BLaER1 (cell line): ENCODE measurements at regions not wholly inside any gene's neighbourhood (a gene's known extent, or its start where the extent isn't known, plus 50 kb on each side); places are given as distances from the start of the nearest gene placed in this dataset.
A peak's percentile ranks its signal among the peaks of the same experiment; 100 is the strongest.

ENCODE experiments used
- H3K27ac ChIP-seq: shearing (Covaris generic); formaldehyde crosslinking; 2 replicates; pipeline ENCODE4 v1.8.1; 2022
- H3K27me3 ChIP-seq: shearing (Covaris generic); formaldehyde crosslinking; 2 replicates; pipeline ENCODE4 v1.8.1; 2022
- H3K36me3 ChIP-seq: shearing (Covaris generic); formaldehyde crosslinking; 2 replicates; pipeline ENCODE4 v1.8.1; 2022
- H3K4me1 ChIP-seq: shearing (Covaris generic); formaldehyde crosslinking; 2 replicates; pipeline ENCODE4 v1.8.1; 2022
- H3K4me2 ChIP-seq: shearing (Covaris generic); formaldehyde crosslinking; 2 replicates; pipeline ENCODE4 v1.8.1; 2022
- H3K4me3 ChIP-seq: shearing (Covaris generic); formaldehyde crosslinking; 2 replicates; pipeline ENCODE4 v1.8.1; 2022
- H3K9ac ChIP-seq: shearing (Covaris generic); formaldehyde crosslinking; 2 replicates; pipeline ENCODE4 v1.8.1; 2022
- H3K9me3 ChIP-seq: shearing (Covaris generic); formaldehyde crosslinking; 2 replicates; pipeline ENCODE4 v1.8.1; 2022
- H4K20me1 ChIP-seq: shearing (Covaris generic); formaldehyde crosslinking; 2 replicates; pipeline ENCODE4 v1.8.1; 2022
- Cebpa-rat ChIP-seq: shearing (Covaris generic); IDR thresholded peaks from 2 replicates; pipeline ENCODE4 v1.8.1; 2022

- no peaks in the 10 kb centered on the region for H3K36me3 ChIP-seq
- H4K20me1 ChIP-seq, result no peaks in the 10 kb centered on the region
- no peaks in the 10 kb centered on the region for H3K27me3 ChIP-seq
- TF ChIP-seq Cebpa-rat, result no peak
- H3K9me3 ChIP-seq, result no peaks in the 10 kb centered on the region
- H3K4me1 ChIP-seq, result peaks cover 8% of the 10 kb centered on the region
- no peak overlapping the region for H3K4me2 ChIP-seq
- no peak overlapping the region for H3K9ac ChIP-seq
- no peak overlapping the region for H3K27ac ChIP-seq
- no peak overlapping the region for H3K4me3 ChIP-seq
Observed at GRCh38 chr11:131302836-131303235, 67.6 kb upstream of the NTM start.

- Histone ChIP-seq H4K20me1 (no peaks in the 10 kb centered on the region), H3K27ac (no peak overlapping the region), H3K4me2 (no peak overlapping the region), H3K4me3 (no peak overlapping the region), H3K4me1 (peaks cover 8% of the 10 kb centered on the region), H3K9ac (no peak overlapping the region), H3K27me3 (no peaks in the 10 kb centered on the region), H3K9me3 (no peaks in the 10 kb centered on the region), H3K36me3 (no peaks in the 10 kb centered on the region)
- no peak for TF ChIP-seq Cebpa-rat
Observed at GRCh38 chr11:131303611-131304119, 66.8 kb upstream of the NTM start.

- Histone ChIP-seq H3K4me1 (peaks cover 15% of the 10 kb centered on the region), H3K4me2 (no peak overlapping the region), H3K27me3 (peaks cover 7% of the 10 kb centered on the region; the same call in 1 of the 2 replicates), H3K9me3 (no peaks in the 10 kb centered on the region), H3K9ac (no peak overlapping the region), H3K4me3 (no peak overlapping the region), H4K20me1 (no peaks in the 10 kb centered on the region), H3K27ac (no peak overlapping the region), H3K36me3 (no peaks in the 10 kb centered on the region)
- TF ChIP-seq Cebpa-rat, result no peak
Observed at GRCh38 chr11:131305005-131305404, 65.4 kb upstream of the NTM start.

- H3K9ac ChIP-seq, result no peak overlapping the region
- peaks cover 7% of the 10 kb centered on the region for H3K4me1 ChIP-seq
- no peak overlapping the region for H3K4me3 ChIP-seq
- H4K20me1 ChIP-seq, result no peaks in the 10 kb centered on the region
- H3K4me2 ChIP-seq, result no peak overlapping the region
- peaks cover 7% of the 10 kb centered on the region; the same call in 1 of the 2 replicates for H3K27me3 ChIP-seq
- no peak for TF ChIP-seq Cebpa-rat
- no peak overlapping the region for H3K27ac ChIP-seq
- H3K36me3 ChIP-seq, result no peaks in the 10 kb centered on the region
- no peaks in the 10 kb centered on the region for H3K9me3 ChIP-seq
Observed at GRCh38 chr11:131307506-131307905, 62.9 kb upstream of the NTM start.

- Histone ChIP-seq H4K20me1 (no peaks in the 10 kb centered on the region), H3K4me3 (no peak overlapping the region), H3K4me2 (peak overlapping the region; percentile 23; the same call in 1 of the 2 replicates), H3K27me3 (peaks cover 7% of the 10 kb centered on the region; the same call in 1 of the 2 replicates), H3K4me1 (peaks cover 7% of the 10 kb centered on the region), H3K27ac (no peak overlapping the region), H3K36me3 (no peaks in the 10 kb centered on the region), H3K9ac (no peak overlapping the region), H3K9me3 (no peaks in the 10 kb centered on the region)
- no peak for TF ChIP-seq Cebpa-rat
Observed at GRCh38 chr11:131309776-131310175, 60.6 kb upstream of the NTM start.

GRCh38 chr11:131311776-131312514 is 58.5 kb upstream of the NTM start:
- Histone ChIP-seq H3K4me2 (no peak overlapping the region), H3K36me3 (no peaks in the 10 kb centered on the region), H3K4me1 (peaks cover 7% of the 10 kb centered on the region), H3K9me3 (no peaks in the 10 kb centered on the region), H3K4me3 (no peak overlapping the region), H4K20me1 (no peaks in the 10 kb centered on the region), H3K27ac (no peak overlapping the region), H3K9ac (no peak overlapping the region), H3K27me3 (peaks cover 7% of the 10 kb centered on the region; the same call in 1 of the 2 replicates)
- no peak for TF ChIP-seq Cebpa-rat
